NCI-H748 (cell line): ENCODE measurements at regions not wholly inside any gene's neighbourhood (a gene's known extent, or its start where the extent isn't known, plus 50 kb on each side); places are given as distances from the start of the nearest gene placed in this dataset.
"Not testable (repeated sequence)": the region's sequence is repeated elsewhere in the genome, so short reads cannot be mapped to it uniquely, and the experiment has no call there.

Experiments used
- DNase-seq: peaks from one replicate; lab custom pipeline; 2025; ENCODE audit not compliant: unreplicated experiment; lab: John Stamatoyannopoulos, UW

DNA sequence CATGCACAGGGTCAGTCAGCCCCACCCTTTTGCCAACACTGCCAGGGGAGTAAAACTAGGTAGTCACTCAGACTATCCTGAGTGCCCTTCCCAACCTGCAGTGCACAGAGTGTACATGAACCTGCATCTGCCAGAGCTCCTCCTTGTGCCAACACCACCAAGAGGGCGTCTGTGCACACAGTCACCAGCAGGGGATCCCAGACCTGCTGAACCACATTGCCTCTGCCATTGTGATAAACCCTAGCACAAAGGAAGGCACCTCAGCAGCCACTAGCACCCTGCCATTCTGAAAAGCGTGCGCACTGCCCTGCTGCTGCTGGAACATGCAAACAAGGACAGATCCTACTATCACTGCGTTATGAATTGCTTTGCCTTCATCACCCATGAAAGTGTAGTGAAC lies 247.8 kb upstream of the POU3F4 start:
- peak; percentile 19 for DNase-seq

DNA sequence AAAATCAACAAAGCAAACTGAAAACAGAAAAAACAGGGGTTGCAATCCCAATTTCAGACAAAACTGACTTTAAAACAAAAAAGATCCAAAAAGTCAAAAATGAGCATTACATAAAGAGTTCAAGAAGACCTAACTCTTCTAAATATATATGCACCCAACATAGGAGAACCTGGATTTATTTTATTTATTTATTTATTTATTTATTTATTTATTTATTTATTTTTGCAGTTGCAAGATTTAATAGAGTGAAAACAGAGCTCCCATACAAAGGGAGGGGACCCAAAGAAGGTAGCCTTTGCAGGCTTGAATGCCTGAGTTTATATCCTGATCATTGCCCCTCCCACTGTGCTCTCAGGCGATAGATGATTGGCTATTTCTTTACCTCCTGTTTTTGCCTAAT lies 245.9 kb upstream of the POU3F4 start:
- DNase-seq: not testable (repeated sequence)

DNA sequence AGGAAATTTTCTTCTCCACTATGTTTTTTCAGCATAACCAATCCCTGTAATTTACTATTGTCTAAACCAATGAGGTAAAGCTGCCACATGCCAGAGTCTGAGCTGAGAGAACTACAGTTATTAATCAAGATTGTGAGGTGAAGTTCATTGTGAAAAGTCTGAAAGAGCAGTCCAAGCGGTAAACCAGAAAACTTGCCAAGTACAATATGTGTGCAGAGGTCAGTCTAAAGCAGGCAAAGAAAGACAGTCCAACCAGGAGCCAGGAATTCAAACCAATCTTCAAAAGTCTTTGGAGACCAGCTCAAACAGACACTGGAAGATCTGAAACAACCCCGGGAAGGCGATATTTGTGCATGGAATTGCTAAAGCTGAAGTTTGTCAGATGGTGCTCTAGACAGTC lies 229.1 kb upstream of the POU3F4 start:
- DNase-seq: no peak

DNA sequence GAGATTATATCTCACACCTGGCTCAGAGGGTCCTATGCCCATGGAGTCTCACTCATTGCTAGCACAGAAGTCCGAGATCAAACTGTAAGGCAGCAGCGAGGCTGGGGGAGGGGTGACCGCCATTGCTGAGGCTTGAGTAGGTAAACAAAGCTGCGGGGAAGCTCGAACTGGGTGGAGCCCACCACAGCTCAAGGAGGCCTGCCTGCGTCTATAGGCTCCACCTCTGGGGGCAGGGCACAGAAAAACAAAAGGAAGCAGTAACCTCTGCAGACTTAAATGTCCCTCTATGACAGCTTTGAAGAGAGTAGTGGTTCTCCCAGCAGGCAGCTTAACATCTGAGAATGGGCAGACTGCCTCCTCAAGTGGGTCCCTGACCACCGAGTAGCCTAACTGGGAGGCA lies 221.5 kb upstream of the POU3F4 start:
- DNase-seq: peak; percentile 32

DNA sequence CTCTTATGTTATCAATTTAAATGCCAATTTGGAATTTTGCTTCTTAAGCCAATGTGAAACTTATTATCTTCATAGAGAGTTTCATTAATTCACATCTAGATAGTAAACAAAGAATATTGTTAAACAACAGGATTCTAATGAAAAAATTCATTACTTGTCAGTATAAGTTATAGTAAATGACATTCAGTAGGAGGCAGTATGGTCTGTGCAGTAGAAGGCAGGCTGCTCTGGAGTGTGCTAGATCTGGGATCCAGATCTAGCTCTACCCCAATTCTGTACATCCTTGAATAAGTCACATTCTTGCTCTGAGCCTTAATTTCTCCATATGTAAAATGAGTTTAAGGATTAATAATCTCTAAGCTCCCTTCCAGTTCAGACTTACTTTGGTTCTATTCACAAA lies 202.7 kb upstream of the POU3F4 start:
- DNase-seq: no peak

DNA sequence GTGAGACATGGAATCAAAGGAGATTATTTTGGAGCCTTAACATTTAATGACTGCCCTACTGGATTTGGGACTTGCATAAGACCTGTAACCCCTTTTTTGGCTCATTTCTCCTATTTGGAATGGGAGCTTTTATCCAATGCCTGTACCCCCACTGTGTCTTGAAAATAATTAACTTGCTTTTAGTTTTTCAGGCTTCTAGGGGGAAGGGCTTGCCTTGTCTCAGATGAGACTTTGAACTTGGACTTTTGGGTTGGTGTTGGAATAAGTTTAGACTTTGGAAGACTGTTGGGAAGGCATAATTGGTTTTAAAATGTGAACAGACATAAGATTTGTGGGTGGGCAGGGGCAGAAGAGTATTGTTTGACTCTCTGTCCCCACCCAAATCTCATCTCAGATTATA lies 189.1 kb upstream of the POU3F4 start:
- DNase-seq: no peak

DNA sequence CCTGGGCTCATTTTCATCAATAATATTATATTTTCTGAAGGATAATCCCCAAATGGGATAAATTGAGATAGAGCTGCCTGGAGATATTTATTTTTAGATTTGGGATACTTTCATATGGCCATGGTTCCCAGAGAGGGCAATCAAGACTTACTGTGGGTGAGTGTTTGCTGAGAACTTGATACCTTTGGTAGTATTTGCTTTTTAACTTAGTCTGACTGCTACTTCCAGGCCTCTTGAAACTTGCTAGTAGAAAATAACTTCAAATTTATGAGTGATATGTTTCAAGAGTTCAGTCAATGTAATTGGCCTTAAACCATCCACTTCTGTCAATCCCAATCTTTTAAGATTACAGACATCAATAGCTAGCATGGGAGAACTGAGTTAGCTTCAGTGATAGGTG lies 181.6 kb upstream of the POU3F4 start:
- DNase-seq: no peak

DNA sequence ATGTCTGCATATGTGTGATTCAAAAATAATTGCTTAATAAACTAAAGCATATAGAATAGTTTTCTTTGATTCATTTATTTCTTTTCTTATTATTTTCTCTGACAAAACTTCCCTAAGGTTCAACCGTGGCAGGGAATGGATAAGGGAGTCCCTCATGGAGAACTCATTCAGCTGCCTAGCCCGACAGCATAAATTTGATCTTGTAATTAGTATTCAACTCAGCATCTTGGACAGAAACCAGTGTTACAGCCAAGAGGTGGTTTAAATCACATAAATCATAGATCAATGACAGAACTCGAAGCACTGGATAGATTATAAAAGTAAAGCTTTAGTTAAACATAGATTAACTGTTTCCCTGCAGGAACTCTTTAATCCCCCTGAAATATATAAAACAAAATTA lies 174.3 kb upstream of the POU3F4 start:
- no peak for DNase-seq

DNA sequence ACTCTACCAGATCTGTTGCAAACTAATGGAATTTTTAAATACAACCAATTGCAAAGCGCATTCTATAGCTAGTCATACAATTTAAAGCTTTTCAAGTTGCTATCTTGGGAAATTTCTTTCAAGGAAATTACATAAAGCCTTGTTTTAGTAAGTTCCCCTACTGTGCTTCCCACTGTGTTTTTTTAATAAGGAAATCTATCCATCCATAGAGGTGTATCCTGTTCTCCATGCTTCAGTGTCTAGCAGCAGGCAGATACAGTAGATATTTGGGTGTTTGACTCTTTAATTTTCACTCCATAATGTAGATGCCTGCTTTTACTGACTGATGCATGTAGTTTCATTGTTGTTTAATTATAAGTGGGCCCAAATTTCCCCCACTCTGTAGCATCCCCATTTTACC lies 171.6 kb upstream of the POU3F4 start:
- no peak for DNase-seq

DNA sequence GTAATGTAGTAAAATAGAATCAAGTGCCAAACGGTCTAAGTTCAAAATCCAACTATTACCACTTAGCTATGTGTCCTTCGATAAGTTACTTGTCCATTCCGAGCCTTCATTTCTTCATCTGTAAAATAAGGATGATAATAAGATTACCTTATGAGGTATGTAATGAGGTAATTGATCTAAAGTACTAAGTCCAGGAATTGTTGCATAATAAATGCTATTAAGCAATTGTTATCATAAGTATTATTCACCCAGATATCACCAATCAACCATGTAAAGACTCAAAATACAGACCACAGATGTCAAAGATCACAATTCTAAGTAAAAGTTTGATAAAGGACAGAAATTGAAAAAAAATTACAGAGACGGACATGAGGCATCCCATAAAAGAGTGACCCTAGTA lies 168.4 kb upstream of the POU3F4 start:
- no peak for DNase-seq

DNA sequence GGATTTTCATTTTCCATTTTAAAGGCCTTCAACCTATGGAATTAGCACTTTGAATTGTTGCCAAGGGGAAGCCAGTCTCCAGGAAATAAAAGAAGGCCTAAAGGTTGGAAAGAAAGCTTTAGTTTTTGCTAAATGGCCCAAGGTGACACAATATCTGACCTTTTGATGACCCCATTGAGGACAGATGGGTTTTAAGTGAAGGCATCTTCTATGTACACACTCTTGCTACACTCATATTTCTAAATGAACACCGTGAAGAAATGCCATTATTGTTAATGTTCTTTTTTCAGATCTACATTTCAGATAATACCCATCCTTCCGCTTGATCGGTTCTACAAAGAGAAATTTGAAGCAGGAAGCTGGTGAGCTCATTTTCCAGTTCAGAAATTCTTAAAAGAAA lies 162.8 kb upstream of the POU3F4 start:
- DNase-seq: no peak
